Cerebellar nuclear complex (tissue), 1 donor: ENCODE measurements at regions not wholly inside any gene's neighbourhood (a gene's known extent, or its start where the extent isn't known, plus 50 kb on each side); places are given as distances from the start of the nearest gene placed in this dataset.

Experiments
- DNase-seq, 2 experiments: peaks; one replicate each; lab custom pipeline; 2025; lab: John Stamatoyannopoulos, UW

GRCh38 chr3:72489901-72490300 is 358.3 kb downstream of the SHQ1 start:
- DNase-seq, result no peak

GRCh38 chr3:72488738-72489035 is 359.6 kb downstream of the SHQ1 start:
- DNase-seq, result no peak

DNA sequence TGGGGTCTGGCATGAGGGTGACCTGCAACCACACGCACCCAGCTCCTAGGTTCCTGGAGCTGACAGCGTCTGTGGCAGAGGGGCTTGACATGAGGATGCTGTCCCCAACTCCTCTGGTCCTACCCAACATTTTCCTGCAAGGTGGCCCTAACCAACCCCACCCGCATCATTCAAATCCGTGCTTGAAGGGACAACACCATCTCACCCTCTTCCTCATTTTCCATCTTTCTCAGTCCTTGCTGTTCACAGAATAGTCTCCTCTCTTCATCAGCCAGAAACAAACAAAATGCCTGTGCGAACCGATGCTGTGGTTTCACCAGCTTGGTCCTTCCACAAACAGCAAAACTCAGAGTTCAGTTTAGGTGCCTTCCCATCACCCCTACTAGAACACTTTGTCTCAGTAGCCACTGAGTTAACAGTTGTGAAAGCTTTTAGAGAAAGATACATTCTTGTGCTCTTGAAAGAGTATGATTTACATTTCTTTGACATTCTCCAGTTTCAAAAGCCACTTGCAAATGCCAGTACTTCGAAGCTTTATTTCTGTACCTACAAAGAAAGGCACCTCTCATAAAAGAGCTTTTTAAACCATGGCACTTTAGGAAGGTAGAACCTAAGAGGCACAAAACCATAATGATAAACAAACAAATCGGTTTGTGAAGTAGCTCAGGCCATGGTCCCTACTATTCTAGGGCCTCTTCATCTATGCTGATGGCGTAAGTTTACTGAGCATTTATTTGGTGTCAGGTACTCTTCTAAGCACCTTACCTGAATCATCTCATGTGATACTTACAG is 360.1 kb downstream of the SHQ1 start:
- DNase-seq, result no peak

DNA sequence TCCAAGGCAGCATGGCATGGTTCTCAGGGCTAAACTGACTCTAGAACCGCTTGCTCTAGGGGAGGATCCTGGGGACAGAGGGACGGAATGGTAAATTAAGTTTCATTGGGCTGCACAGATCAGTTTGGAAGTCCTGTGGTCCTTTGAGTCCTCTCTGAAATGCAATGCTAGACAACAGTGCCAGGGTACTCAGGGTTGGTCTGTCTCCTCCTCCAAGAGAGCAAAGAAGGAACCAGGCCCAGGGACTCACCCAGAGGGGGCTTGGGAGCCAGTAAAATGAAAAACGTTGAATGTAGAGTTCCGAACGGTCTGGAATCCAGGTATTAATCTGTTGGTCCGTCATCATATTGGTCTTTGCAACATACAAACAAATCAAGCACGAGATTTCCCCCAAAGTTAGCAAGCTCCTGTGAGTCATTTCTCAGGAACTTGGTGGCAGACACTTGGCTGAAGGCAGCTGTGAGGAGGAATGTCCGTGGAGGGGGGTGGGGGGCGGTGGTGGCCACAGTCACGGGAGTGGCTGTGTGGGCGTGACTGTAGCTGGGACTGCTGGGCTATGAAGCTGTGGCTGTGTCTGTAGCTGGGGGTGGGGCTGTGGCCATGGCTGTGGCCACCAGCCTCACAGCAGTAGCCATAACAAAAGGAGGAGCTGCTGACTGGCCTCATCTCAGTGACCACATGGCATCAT is 361.0 kb downstream of the SHQ1 start:
- no peak for DNase-seq

DNA sequence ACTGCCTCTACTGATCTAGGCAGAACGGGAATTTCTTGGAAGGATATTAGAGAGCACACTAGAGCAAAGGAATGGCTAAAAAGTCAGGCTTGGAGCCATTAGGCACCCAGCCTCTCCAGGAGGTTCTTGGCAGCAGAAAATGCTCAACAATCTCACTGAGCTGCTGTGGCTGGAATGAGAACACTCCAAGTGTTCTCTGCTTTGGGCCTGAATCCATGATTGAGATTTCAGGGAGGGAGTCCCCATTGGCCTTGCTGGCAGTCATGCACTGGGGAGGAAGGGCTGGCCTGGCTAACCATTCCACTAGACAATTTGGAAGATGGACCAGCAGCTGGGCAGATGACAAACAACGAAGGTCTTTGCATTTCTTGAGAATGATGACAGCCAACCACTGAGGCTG is 362.6 kb downstream of the SHQ1 start:
- no peak for DNase-seq

GRCh38 chr3:72483554-72484104 is 364.6 kb downstream of the SHQ1 start:
- no peak for DNase-seq

DNA sequence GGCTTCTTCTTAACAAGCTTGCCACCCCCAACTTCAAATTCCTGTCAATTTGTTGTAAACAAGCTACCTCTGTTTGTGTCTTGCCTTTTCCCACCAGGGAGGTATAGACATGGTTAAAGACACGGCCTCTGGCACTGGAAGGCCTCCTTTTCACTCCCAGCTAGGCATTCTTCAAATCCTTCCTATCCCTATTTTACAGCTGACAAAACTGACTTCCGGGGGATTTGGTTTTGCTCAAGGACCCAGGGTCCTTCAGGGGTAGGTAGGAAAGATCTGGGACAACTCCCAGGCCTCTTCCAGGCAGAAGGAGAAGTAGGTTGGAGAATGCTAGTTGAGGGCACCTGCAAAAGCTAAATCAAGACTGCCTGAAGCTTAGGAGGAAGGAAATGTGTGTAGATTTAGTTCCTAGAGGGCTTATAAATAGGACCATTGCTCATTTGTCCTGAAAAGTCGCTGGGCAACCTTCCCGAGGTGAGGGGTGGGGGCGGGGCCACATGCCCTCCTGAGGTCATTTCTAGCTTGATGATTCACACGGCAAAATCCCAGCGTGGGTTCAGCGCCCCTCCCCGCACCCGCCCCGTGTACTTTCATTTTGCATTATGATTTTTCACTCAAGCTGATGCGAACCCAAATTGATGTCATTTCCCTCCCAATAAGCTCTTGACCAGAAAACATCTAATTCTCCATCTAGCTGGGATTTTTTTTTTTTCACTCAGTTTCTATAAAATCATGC is 365.5 kb downstream of the SHQ1 start:
- DNase-seq, result no peak

- DNase-seq, result no peak
Observed at GRCh38 chr3:72481542-72481941, 366.7 kb downstream of the SHQ1 start.

- no peak for DNase-seq
Observed at GRCh38 chr3:72480366-72480765, 367.9 kb downstream of the SHQ1 start.

DNA sequence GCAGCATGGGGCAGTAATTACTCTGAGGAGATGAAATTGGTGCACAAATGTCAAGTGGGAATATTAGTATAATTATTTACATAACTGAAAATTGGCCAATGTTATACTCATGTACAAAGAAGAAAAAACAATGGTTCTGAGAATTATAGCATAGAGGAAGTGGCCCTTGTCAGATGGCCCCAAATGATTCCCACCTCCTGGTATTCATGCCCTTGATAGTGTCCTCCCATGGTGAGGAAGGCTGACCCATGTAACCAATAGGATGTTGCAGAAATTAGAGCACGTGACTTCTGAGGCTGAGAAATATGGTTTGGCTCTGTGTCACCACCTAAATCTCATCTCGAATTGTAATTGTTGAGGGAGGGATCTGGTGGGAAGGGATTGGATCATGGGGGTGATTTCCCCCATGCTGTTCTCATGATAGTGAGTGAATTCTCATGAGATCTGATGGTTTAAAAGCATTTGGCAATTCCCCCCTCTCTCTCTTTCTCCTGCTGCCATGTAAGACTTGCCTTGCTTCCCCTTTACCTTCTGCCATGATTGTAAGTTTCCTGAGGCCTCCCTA is 368.5 kb downstream of the SHQ1 start:
- DNase-seq, result no peak

- DNase-seq, result no peak
Observed at GRCh38 chr3:72476139-72476483, 372.1 kb downstream of the SHQ1 start.

DNA sequence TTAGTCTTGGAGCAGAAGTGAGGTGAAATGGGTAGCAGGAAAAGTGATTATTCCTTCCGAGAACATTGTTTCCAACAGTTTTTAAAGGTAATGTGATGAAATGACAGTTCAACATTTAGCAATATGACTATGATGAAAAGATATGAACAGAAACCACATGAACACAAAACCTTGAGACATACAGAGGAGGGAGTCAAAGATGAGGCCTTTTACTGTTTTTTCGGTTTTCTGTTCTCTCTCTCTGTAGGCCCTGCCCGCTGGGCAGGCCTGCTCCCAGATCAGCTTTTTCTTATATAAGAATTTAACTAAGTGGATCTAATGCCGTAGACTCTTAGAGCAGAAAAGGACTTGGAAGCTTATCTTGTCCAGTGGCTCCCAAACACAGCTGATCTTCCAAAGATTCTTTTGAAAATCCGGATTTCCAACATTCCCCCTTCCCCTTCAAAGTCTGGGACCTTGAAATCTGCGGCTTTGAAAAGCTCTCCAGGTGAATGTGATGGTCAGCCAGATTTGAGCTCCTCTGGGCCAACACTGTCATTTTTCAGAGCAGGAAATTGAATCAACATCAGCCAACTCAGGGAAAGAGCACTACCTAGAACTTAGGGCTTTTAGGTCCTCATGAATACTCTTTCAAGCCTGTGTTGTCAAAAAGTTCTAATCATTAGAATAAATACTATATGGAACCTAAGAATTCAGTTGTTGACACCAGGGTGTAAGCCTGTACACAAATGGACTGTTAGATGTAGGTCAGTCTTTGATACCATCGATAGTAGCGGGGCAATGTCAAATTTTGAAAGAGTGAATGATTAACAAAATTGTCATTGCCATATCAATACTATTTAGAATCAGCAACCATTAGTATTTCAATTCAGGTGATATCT is 372.7 kb downstream of the SHQ1 start:
- no peak for DNase-seq

- DNase-seq, result no peak
Observed at GRCh38 chr3:72474775-72475174, 373.5 kb downstream of the SHQ1 start.

GRCh38 chr3:72473156-72473555 is 375.1 kb downstream of the SHQ1 start:
- no peak for DNase-seq

GRCh38 chr3:72470904-72471417 is 377.3 kb downstream of the SHQ1 start:
- no peak for DNase-seq

DNA sequence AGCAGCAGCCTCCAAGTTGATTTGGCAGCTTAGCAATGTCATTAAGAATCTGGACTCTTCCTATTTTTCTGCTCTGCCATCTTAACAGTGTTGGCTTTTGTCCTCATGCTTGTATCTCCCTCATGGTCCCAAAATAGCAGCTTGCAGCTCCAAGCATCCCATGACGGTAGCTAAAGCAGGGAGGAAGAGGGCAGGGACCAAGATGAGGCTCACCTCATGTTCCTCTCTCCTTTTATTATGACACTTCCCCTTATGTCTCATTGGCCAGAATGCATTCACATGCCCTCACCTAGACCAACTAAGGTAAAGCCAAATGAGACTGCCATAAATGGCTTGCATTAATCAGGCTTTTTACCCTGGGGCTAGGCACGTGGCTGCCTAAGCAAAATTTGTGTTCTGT is 382.4 kb downstream of the SHQ1 start:
- DNase-seq, result no peak

GRCh38 chr3:72463083-72463482 is 385.2 kb downstream of the SHQ1 start:
- no peak for DNase-seq

GRCh38 chr3:72462595-72463011 is 385.6 kb downstream of the SHQ1 start:
- DNase-seq, result no peak

DNA sequence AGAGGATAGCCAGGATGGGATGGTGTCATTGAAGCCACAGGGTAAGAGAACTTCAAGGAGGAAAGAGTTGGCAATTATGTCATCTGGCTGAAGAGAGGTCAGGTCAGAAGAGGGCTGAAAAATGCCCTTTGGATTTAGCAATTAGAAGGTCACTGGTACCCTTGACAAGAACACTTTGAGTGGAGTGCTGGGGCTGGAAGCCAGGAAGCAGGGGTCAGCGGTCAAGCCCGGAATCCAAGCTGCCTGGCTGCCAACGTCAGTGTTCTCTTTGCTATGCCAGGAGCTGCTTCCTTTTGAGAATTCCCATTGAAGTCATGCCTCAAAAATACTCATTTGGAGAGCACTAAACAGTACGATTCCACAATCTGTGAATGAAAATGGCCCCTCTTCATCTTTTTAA is 386.5 kb downstream of the SHQ1 start:
- no peak for DNase-seq

DNA sequence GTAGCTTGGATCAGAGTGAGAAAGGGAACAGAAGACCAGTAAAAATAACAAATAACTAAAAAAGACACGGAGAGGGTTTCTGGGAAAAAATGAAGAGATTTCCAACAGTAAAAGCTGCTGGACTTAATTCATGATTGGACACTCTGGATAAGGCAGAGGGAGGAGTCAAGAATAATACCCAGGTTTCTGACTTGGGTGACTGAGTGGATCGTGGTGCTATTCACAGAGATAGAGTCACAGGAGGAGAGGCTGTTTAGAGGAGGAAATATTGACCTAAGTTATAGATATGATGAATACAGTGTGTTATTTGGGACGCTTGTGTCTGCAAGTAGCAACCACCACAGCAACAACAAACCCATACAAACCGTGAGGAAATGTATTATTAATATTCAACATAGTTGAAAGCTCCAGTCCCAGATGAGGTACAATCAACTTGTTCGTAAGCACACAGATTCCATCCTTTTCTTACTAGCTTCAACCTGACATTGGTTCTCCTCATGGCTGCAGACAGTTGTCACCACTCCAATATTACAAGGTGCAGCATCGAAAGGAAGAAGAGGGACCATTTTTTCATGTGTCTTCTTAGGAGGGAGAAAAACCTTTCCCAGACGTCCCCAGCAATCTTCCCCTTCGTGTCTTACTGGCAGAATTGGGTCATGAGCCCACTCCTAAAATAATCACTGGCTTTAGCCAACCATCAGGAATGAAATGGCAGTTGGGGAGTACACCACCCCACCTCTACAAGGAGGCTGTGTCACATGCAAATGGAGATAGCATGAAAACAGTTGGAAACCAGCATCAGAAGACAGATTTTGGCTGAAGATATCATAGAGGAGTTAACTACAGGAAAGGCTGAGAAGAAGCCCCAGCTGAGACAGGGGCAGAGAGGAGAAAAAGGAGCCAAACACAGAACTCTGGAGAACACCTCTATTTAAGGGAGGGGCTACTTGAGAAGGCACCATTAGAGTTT is 387.8 kb downstream of the SHQ1 start:
- no peak for DNase-seq
